Left ventricle myocardium inferior (tissue), 1 donor: ENCODE measurements at regions not wholly inside any gene's neighbourhood (a gene's known extent, or its start where the extent isn't known, plus 50 kb on each side); places are given as distances from the start of the nearest gene placed in this dataset.

Source experiments
- DNase-seq: peaks from one replicate; pipeline ENCODE4 v3.0.0-alpha.2; 2020
- H3K27ac ChIP-seq: fragments of 200-600 bp; replicated peaks from 2 replicates; pipeline ENCODE4 v1.8.0; 2021
- H3K27me3 ChIP-seq: fragments of 200-600 bp; 2 replicates; pipeline ENCODE4 v1.8.0; 2021; ENCODE audit warnings: low read depth
- H3K36me3 ChIP-seq: fragments of 200-600 bp; 2 replicates; pipeline ENCODE4 v1.8.0; 2021
- H3K4me1 ChIP-seq: fragments of 200-600 bp; 2 replicates; pipeline ENCODE4 v1.8.0; 2021
- H3K4me3 ChIP-seq: fragments of 200-600 bp; 2 replicates; pipeline ENCODE4 v1.8.0; 2021; ENCODE audit warnings: mild to moderate bottlenecking, moderate library complexity
- H3K9me3 ChIP-seq: fragments of 200-600 bp; replicated peaks from 2 replicates; pipeline ENCODE4 v1.8.0; 2021
- CTCF ChIP-seq: fragments of 200-600 bp; IDR thresholded peaks from 2 replicates; pipeline ENCODE4 v1.8.0; 2021; ENCODE audit warnings: antibody characterized with exemption, mild to moderate bottlenecking, borderline replicate concordance
- intact Hi-C: fragments of 100-400 bp; cut with micrococcal nuclease; formaldehyde crosslinking; loops from one replicate; pipeline ENCODE4 v1.11.0; 2022
- donor health status: DM: no; HTN: yes; CAD: no; lungs with severe emphysema.

GRCh38 chr4:64146030-64146429 lies 263.2 kb downstream of the TECRL start:
- TF ChIP-seq CTCF = no peak
- DNase-seq = no peak
- H3K36me3 ChIP-seq = no peaks in the 10 kb centered on the region
- no peaks in the 10 kb centered on the region for H3K27me3 ChIP-seq
- no peaks in the 10 kb centered on the region for H3K4me1 ChIP-seq
- no peak overlapping the region for H3K4me3 ChIP-seq
- peaks cover 37% of the 10 kb centered on the region for H3K9me3 ChIP-seq
- intact Hi-C loops = no loop called here
- H3K27ac ChIP-seq = no peak overlapping the region

GRCh38 chr4:64144994-64145393 lies 264.3 kb downstream of the TECRL start:
- H3K27ac ChIP-seq = no peak overlapping the region
- H3K4me1 ChIP-seq = no peaks in the 10 kb centered on the region
- no peaks in the 10 kb centered on the region for H3K36me3 ChIP-seq
- TF ChIP-seq CTCF = no peak
- DNase-seq = no peak
- intact Hi-C loops = no loop called here
- peaks cover 45% of the 10 kb centered on the region for H3K9me3 ChIP-seq
- H3K27me3 ChIP-seq = no peaks in the 10 kb centered on the region
- H3K4me3 ChIP-seq = no peak overlapping the region

- no peaks in the 10 kb centered on the region for H3K9me3 ChIP-seq
- H3K4me3 ChIP-seq = no peak overlapping the region
- no peak overlapping the region for H3K27ac ChIP-seq
- TF ChIP-seq CTCF = no peak
- H3K36me3 ChIP-seq = no peaks in the 10 kb centered on the region
- DNase-seq = no peak
- H3K27me3 ChIP-seq = no peaks in the 10 kb centered on the region
- H3K4me1 ChIP-seq = no peaks in the 10 kb centered on the region
- intact Hi-C loops = no loop called here
Observed at GRCh38 chr4:64130907-64131306, 278.3 kb downstream of the TECRL start.

GRCh38 chr4:64125354-64125753 lies 283.9 kb downstream of the TECRL start:
- Histone ChIP-seq H3K36me3 (no peaks in the 10 kb centered on the region), H3K4me1 (no peaks in the 10 kb centered on the region), H3K4me3 (no peak overlapping the region), H3K27me3 (no peaks in the 10 kb centered on the region), H3K27ac (no peak overlapping the region), H3K9me3 (peaks cover 18% of the 10 kb centered on the region)
- no peak for DNase-seq
- intact Hi-C loops = no loop called here
- TF ChIP-seq CTCF = no peak

- TF ChIP-seq CTCF = no peak
- intact Hi-C loops = no loop called here
- H3K4me1 ChIP-seq = no peaks in the 10 kb centered on the region
- no peak overlapping the region for H3K27ac ChIP-seq
- H3K27me3 ChIP-seq = no peaks in the 10 kb centered on the region
- peaks cover 34% of the 10 kb centered on the region for H3K9me3 ChIP-seq
- H3K4me3 ChIP-seq = no peak overlapping the region
- H3K36me3 ChIP-seq = no peaks in the 10 kb centered on the region
- no peak for DNase-seq
Observed at GRCh38 chr4:64121803-64122202, 287.4 kb downstream of the TECRL start.

GRCh38 chr4:64105903-64106302 lies 303.3 kb downstream of the TECRL start:
- no peaks in the 10 kb centered on the region for H3K9me3 ChIP-seq
- no peaks in the 10 kb centered on the region for H3K36me3 ChIP-seq
- H3K4me1 ChIP-seq = no peaks in the 10 kb centered on the region
- no peaks in the 10 kb centered on the region for H3K27me3 ChIP-seq
- intact Hi-C loops = no loop called here
- no peak overlapping the region for H3K27ac ChIP-seq
- no peak for TF ChIP-seq CTCF
- no peak for DNase-seq
- H3K4me3 ChIP-seq = no peak overlapping the region
